ENCODE measurements at regions not wholly inside any gene's neighbourhood (a gene's known extent, or its start where the extent isn't known, plus 50 kb on each side); places are given as distances from the start of the nearest gene placed in this dataset.

DNA sequence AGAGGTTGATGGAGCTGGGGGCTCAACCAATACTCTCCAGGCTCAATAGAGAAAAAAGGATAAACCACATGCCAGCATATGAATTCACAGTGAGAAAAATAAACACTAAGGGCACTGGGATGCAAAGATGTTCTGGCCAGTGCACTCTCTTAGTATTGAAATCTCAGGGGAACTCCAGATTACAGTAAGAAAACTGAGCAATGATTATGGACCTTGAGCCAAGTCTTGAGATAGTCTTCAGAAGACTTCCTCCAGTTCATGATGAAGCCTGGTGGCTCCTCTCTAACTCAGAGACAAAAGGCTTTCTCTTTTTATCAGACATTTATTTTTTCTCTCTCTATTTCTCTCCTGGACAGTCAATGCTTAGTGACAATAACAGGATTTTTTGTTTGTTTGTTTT lies 139.8 kb upstream of the SPEF2 start:
- no peak for DNase-seq

DNA sequence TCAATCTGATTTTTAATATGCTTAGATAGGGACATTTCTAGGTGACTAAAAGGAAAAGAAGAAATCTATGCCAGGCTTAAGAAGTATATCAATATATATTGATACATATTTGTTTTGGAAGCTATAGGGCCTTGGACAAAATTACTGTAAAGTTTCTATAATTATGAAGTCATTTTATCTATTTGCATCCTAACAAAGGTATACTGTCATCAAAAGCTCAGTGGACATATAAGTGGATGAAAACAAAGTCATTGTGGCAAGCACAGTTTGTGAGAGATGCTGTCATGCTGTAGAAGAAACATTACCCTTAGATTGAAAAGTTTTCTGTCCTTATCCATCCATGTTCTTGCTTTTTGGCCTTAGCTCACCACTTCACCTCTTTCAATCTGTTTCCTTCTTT lies 140.3 kb upstream of the SPEF2 start:
- no peak for DNase-seq

GRCh38 chr5:35476797-35477196 lies 140.9 kb upstream of the SPEF2 start:
- no peak for DNase-seq

DNA sequence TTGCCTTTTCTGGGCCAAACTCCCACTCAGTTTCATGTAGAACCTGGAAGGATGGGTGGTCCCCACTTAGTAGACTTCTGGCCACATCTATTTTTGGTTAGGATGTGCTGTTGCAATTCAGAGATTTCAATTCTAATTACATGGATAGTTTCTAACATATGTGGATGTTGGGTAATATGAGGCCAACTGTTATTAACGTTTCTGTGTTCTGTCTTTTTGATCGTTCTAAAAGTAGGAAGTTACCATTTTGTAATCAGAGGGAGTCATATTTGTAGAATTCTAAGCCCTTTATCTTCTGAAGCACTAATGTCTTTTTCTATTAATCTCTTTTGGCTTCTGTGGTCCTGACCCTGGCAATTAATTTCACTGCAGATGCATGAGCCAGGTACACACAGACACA lies 141.6 kb upstream of the SPEF2 start:
- no peak for DNase-seq

DNA sequence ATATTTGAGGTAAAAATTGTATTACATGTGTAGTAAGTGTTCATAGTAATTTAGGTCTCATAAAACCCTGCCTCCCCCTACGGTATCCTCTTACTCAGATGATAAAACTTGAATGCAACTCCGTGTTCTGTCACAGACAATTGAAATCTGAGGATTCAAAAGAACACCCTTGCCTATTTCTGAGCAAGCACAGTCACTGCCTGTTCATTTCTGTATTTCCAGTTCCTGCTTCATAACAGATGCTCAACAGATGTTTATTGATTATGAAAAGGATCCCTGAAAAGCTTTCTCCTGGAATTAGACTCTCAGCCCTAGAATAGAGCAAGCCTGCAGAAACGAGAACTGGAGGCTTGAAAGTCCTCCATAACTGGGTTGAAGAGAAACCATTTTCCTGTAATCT lies 144.1 kb upstream of the SPEF2 start:
- DNase-seq: no peak

DNA sequence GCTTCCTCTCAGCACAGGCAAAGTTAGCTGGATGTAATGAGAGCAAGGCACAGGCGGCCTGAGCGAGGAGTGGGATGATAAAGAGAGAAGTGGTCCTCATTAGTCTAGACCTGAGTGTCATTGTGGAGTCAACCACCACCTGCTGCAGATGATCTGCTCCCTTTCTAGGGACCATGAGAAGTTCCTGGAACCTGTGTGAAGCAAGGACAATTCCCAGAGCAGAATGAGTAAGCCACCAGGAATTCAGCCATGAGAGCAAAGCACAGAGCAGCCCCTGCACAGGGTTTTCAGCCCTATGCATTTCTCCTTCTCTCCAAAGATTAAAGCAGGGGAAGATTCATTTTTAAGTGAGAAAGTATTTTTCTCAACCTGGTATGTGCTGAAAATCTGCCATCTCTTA lies 146.8 kb upstream of the SPEF2 start:
- no peak for DNase-seq

DNA sequence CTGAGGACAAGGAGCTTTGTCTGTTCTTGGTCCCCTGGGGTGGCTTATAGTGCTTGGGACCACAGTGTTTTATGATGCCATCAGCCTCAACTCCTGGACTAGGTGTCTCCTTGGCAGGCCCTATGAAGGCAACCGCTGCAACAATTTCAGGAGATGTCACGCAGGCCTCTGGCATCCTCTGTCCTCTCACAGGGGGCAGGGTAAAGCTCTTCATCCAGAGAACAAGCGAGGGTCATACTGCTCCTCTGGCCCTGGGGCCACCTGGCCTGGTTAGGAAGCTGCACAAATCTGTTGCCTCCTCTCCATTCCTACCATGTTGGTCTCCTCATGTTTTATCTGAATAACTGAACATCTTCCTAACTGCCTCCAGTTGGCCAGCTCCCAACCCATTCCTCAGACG lies 148.9 kb upstream of the SPEF2 start:
- DNase-seq: no peak

DNA sequence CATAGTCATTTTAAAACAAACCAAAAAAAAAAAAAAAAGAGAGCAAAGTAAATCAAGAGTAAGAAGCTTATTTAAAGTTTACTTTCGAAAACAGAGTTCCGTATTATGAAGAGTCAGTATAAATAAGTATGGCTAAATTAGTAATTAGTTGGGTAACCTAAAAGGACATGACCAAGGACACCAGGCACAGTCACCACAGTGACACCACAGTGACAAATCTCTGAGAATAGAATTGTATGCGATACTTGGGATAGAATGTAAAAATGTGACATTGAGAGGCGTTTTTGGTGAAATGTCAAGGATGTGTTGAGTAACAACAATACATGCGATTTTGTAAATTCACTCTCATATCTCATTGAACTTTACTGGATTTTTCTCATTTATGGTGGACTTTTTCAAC lies 150.9 kb upstream of the SPEF2 start:
- DNase-seq: no peak

GRCh38 chr5:35464757-35465156 lies 152.9 kb upstream of the SPEF2 start:
- DNase-seq: no peak

- DNase-seq: no peak
These were observed 156.1 kb upstream of the SPEF2 start for GRCh38 chr5:35461530-35461929.

- DNase-seq: no peak
These were observed 158.8 kb upstream of the SPEF2 start for GRCh38 chr5:35458824-35459207.

- DNase-seq: no peak
These were observed 159.5 kb upstream of the SPEF2 start for GRCh38 chr5:35457912-35458823.

GRCh38 chr5:35456506-35456905 lies 161.2 kb upstream of the SPEF2 start:
- DNase-seq: no peak

DNA sequence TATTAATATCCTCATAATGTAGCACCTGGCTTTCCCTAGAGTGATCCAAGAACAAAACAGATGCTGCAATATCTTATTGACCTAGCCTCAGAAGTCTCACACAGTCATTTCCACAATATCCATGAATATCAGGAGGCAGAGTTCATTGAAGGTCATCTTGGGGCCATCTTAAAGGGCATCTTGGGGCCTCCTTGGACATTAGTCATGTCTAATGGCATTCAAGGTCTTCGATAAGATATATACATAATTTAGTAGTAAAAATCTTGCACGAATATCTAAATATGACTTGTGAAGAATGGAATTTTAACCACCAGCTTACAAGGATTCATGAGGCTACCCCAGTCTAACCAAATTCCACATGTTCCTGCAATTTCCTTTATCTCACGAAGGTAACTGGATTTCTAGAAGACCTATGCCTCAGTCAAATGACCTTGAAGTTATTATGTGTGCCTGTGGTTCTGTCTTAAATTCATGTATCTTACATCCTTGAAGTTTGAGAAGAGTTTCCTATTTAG lies 163.6 kb upstream of the SPEF2 start:
- DNase-seq: no peak

DNA sequence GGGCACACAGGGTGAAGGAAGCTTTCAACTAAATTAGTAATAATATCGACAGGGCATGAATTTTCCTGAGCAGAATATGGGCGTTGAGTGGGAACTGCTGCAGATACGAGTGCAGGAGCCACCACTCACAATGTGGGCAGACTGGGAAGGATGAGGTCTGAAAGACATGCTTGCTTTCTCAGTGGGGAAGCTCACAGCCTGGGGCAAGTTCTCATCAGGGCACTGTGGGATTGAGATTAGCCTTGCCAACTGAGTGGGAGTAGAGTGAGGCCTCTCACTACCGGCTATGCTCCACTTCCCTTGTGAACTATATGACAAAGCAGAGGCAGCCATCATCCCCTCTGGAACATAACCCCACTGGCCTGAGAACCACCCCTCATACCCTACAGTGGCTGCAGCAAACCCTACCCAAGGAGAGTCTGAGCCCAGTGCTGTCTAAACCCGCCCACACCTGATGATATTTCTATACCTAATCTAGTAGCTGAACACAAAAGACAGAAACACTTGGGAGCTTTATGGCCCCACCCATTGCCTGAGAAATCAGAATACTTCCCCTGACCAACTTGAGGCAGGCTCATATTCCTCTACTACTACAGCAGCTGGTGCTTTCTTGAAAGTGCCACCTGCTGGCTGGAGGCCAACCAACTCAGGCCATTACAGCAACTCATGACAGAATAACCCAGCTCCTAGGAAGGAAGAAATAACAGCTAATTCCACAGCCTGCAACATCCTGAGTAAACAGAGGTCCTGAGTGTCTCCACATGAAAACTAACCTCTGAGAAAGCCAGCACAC lies 173.7 kb upstream of the SPEF2 start:
- no peak for DNase-seq

- no peak for DNase-seq
These were observed 174.6 kb upstream of the SPEF2 start for GRCh38 chr5:35442885-35443639.

DNA sequence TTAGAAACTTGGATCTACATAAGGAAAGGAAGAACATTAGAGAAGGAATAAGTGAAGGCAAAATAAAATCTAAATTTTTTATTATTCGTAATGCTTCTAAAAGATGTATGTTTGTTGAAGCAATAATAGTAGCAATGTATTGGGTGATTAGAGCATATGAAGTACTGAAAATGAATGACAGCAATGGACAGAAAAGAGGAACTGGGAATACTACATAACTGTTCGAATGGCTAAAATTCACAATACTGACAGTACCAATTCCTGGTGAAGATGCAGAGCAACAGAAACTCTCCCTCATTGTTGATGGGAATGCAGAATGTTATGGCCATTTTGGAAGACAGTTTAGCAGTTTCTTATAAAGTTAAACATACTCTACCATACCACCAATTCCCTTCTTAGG lies 177.3 kb upstream of the SPEF2 start:
- no peak for DNase-seq

- no peak for DNase-seq
These were observed 178.9 kb upstream of the SPEF2 start for GRCh38 chr5:35438786-35439185.

GRCh38 chr5:35438288-35438687 lies 179.4 kb upstream of the SPEF2 start:
- no peak for DNase-seq

- peak; percentile 1 for DNase-seq
These were observed 181.1 kb upstream of the SPEF2 start for GRCh38 chr5:35436400-35437057.

DNA sequence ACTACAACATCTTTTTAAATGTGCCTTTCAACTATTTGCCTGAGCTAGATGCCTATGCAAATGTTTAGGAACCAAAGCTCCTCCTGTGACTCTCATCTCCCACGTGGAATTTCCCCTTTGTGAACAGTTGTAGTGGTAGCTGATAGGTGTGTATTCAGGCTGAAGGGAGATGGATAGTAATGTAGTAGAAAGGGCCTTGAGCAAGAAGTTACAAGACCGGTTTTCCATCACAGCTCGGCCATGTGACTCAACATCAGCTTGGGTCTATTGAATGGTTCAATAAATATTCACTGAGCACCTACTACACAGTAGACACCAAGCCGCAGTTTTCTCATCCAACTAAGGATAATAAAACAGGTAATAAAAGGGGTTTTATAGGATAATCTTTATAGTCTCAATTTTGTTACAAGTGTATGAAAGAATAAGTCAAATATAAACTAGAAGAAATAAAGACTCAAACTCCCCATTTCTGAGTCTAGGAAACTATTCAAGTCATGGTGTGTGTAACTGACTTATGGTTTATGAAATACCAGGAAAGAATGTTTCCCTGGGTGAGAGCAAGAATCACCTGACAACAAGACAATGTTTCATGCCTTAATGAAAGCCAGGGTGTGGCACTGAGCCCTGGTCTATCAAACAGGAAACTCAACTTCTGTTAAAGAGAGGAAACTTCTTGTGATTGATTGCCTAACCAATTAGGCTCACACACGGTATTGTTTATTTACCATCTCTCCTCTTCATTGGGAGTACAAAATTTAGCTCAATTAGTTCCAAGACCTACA lies 187.1 kb upstream of the SPEF2 start:
- DNase-seq: no peak

DNA sequence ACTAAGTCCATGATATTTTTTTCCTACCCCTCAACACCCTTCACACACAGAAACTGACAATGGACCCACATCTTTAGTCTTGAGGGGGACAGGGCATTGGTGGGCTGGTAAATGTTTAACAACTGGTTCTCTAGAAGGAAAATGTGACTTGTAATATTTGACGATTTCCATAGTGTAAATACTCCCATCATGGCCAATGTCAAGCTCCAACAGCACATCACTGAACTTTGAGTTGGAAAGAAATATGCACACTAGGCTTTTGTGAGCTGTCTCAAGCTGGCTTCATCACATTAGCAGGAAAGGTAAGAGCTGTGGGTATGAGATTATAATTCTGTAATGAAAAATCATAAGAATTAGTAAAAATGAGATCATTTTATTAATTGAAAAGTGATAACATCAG lies 189.9 kb upstream of the PRLR start:
- no peak for DNase-seq
